Heart right ventricle (tissue), 16 donors: ENCODE measurements at regions not wholly inside any gene's neighbourhood (a gene's known extent, or its start where the extent isn't known, plus 50 kb on each side); places are given as distances from the start of the nearest gene placed in this dataset.

Experiments
- ATAC-seq, 8 donors: fragments of 200-7000 bp; cut with Tn5 transposase; one replicate each; pipeline ENCODE4 v1.9.1; 2020; ENCODE audit warnings: mild to moderate bottlenecking in 8 of 8, moderate library complexity in 8 of 8, moderate number of reproducible peaks in 1 of 8
- DNase-seq, 2 donors: peaks; one replicate each; pipeline ENCODE4 v3.0.0-alpha.2; 2020
- H3K27ac ChIP-seq, 10 donors: fragments of 200-600 bp; sonication (generic) in 2 of 10; one replicate each; pipeline versions ENCODE4 v1.5.0 to v1.8.0; 2020 to 2022; ENCODE audit warnings: mild to moderate bottlenecking in 3 of 10
- H3K27me3 ChIP-seq, 7 donors: fragments of 200-600 bp; one replicate each; pipeline ENCODE4 v1.8.0; 2021 to 2022; ENCODE audit warnings: mild to moderate bottlenecking in 2 of 7
- H3K36me3 ChIP-seq, 9 donors: fragments of 200-600 bp; sonication (generic) in 1 of 9; one replicate each; pipeline versions ENCODE4 v1.5.0 to v1.8.0; 2020 to 2022; ENCODE audit warnings: mild to moderate bottlenecking in 2 of 9
- H3K4me1 ChIP-seq, 9 donors: fragments of 200-600 bp; sonication (generic) in 1 of 9; one replicate each; pipeline versions ENCODE4 v1.5.0 to v1.8.0; 2020 to 2022; ENCODE audit warnings: mild to moderate bottlenecking in 4 of 9
- H3K4me3 ChIP-seq, 10 donors: fragments of 200-600 bp; sonication (generic) in 2 of 10; one replicate each; pipeline versions ENCODE4 v1.5.0 to v1.8.0; 2020 to 2022; ENCODE audit warnings: mild to moderate bottlenecking in 7 of 10, moderate library complexity in 2 of 10
- H3K9me3 ChIP-seq, 11 donors: fragments of 200-600 bp in 10 of 11; sonication (generic) in 2 of 11; one replicate each; pipeline versions ENCODE4 v1.5.0 to v1.8.0; 2013 to 2022; ENCODE audit warnings: mild to moderate bottlenecking in 2 of 11, control low read depth in 1 of 11, moderate library complexity in 1 of 11
- WGBS, 2 donors: extraction: QIAGEN DNeasy Blood & Tissue Kit; methylation state at CpG; one replicate each; pipeline ENCODE4 v1.1.7; 2013; ENCODE audit warnings: inconsistent platforms in 1 of 2; 5-methylcytosine and 5-hydroxymethylcytosine counted together
- intact Hi-C, 10 donors: fragments of 100-400 bp; cut with DNase I; formaldehyde crosslinking; loops; one replicate each; pipeline versions ENCODE4 v1.11.1 to v1.14.2; 2022
- TF ChIP-seq, protein P1 (sequence below), 9 donors: fragments of 200-600 bp; sonication (generic) in 2 of 9; IDR thresholded peaks; one replicate each; pipeline versions ENCODE4 v1.5.0 to v1.8.0; 2021 to 2022; ENCODE audit warnings: antibody characterized with exemption in 9 of 9, mild to moderate bottlenecking in 5 of 9, moderate library complexity in 1 of 9
- donor health status: Arrhythmogenic right ventricular cardiomyopathy.
- donor health status: ischemic (EF 13 %, LVEDD 7.1; RV severe dilation, severe dysfunction).
- donor health status: healthy with polysubstance abuse.
- donor health status: DM: no; HTN: yes; CAD: no.
- donor health status: DM: no; HTN: no; CAD: no.
- donor health status: ischemic (EF 25% LVEDD 6.9; RV normal size, moderate dysfunction).
- donor health status: ischemic (EF 25% LVEDD 5.7; RV mildly dilated, moderate dysfunction).
- donor health status: healthy.
- donor health status: DM: yes; HTN: yes; CAD: no.
- donor health status: Ischemic cardiomyopathy.
- donor health status: ischemic (EF 35%, LVEDD 5.7; RV mildly dilated, moderate dysfunction).
- donor health status: nonischemic (EF 11% LVEDD 7.7; RV severe dilation, severe dysfunction).
- donor health status: DM: yes; HTN: yes; CAD: no.
- donor health status: PGD.
- donor health status: ischemic (EF 29% LVEDD 5.4; RV normal size, mild dysfunction).
- donor health status: nonischemic (EF 23%, LVEDD 6.1; RV moderate dilation, normal function).

DNA sequence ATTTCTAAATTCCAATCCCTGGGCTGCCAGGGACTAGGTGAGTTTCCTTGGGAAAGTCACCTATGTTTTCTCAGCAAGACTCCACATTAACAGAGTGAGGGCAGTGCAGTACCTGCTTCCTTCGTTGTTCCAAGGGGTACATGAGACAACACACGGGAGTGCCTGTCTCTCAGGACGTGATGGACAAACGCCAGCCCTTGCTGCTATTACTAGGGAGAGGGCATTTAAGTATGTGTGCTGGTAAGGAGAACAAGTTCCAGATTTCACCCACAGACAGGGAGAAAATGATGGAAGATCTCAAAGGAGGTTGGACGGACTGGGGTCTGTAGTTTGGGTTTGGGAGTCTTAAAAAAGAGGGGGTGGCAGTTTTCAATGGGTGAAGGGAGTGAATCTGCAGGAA lies 195.7 kb downstream of the HERPUD2 start:
- no peak overlapping the region for H3K4me3 ChIP-seq
- ATAC-seq, result no peak
- no peak for DNase-seq
- intact Hi-C loops, result no loop called here
- TF ChIP-seq, protein P1, sequence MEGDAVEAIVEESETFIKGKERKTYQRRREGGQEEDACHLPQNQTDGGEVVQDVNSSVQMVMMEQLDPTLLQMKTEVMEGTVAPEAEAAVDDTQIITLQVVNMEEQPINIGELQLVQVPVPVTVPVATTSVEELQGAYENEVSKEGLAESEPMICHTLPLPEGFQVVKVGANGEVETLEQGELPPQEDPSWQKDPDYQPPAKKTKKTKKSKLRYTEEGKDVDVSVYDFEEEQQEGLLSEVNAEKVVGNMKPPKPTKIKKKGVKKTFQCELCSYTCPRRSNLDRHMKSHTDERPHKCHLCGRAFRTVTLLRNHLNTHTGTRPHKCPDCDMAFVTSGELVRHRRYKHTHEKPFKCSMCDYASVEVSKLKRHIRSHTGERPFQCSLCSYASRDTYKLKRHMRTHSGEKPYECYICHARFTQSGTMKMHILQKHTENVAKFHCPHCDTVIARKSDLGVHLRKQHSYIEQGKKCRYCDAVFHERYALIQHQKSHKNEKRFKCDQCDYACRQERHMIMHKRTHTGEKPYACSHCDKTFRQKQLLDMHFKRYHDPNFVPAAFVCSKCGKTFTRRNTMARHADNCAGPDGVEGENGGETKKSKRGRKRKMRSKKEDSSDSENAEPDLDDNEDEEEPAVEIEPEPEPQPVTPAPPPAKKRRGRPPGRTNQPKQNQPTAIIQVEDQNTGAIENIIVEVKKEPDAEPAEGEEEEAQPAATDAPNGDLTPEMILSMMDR (IDR thresholded peaks at IDR 0.05), result no peak
- no peak overlapping the region for H3K27ac ChIP-seq
- 62 to 69% methylated on average over 5 of the region's 5 CpGs for WGBS, 2 donors
- no peaks in the 10 kb centered on the region for H3K4me1 ChIP-seq
- H3K9me3 ChIP-seq, result no peaks in the 10 kb centered on the region
- H3K27me3 ChIP-seq, result no peaks in the 10 kb centered on the region
- H3K36me3 ChIP-seq, result no peaks in the 10 kb centered on the region

DNA sequence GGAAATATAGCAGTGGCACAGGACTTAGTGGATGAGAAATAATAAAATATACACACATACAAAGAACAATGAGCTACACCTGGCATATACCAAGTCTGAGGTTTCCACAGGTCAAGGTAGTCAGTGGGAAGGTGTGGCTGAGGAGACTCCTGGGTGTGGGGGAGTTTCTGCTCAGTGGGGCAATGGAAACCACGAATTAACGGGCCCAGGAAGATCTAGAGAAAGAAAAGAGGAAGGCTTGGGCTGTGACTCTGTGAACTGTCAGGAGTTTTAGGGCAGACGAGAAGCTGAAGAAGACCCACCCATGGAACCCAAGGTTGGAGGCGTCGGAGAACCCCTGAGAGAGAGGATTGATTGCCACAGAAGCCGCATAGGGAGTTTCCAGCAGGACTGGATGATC lies 196.5 kb downstream of the HERPUD2 start:
- TF ChIP-seq, protein P1 (IDR thresholded peaks at IDR 0.05), result no peak
- no peaks in the 10 kb centered on the region for H3K9me3 ChIP-seq
- ATAC-seq (no peak), DNase-seq (no peak)
- no peaks in the 10 kb centered on the region for H3K4me1 ChIP-seq
- H3K4me3 ChIP-seq, result no peak overlapping the region
- 89 to 90% methylated on average over 6 of the region's 6 CpGs for WGBS, 2 donors
- intact Hi-C loops, result no loop called here
- no peaks in the 10 kb centered on the region for H3K36me3 ChIP-seq
- no peaks in the 10 kb centered on the region for H3K27me3 ChIP-seq
- H3K27ac ChIP-seq, result no peak overlapping the region

DNA sequence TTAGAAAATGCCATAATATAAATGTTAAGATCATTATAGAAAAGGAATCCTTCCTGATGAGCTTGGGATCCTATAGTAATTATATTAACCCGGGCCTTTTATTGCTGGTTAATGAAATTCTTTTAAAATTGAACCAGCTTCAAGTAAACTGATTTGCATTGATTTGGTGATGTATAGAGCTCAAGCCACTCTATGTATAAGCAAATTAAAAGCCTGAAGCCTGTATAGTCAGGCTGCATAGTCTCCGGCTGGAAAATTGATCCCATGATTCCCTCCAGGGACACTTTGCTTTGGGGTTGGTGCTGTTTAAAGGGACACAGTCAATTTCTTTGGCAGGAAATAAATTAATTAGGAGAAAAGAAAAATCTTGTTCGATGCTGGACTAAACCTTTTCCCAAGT lies 199.1 kb downstream of the HERPUD2 start:
- DNase-seq (no peak), ATAC-seq (no peak)
- WGBS, 2 donors, result 75 to 81% methylated on average over 3 of the region's 3 CpGs

DNA sequence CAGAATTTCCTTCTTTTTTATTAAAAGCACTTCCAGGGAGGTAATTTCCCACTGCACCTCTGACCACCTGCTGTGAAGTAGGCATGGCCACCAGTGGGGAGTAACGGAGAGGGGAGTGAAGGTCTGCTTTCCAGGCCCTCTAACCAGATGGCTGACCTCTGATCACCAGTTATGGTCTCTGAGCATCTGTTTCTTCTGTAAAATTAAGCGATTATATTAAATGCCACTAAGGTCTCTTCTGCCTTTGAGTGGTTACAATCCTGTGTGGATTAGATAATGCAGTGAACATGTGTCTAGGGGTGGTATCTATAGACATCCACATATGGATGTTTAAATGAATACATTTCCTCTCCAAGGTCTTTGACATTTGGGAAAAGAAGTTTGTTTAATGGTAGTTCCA lies 199.6 kb downstream of the HERPUD2 start:
- Histone ChIP-seq H3K4me1 (peaks cover 0 to 6% (median 0%) of the 10 kb centered on the region in 9 donors), H3K27me3 (peaks cover 0 to 4% (median 0%) of the 10 kb centered on the region in 7 donors), H3K36me3 (no peaks in the 10 kb centered on the region), H3K4me3 (no peak overlapping the region), H3K27ac (no peak overlapping the region), H3K9me3 (no peaks in the 10 kb centered on the region)
- TF ChIP-seq, protein P1 (IDR thresholded peaks at IDR 0.05), result no peak
- no peak for ATAC-seq
- intact Hi-C loops, result no loop called here
- 90 to 92% methylated on average over 2 of the region's 2 CpGs for WGBS, 2 donors
- DNase-seq, result no peak

More for the DNA sequence above, 199.1 kb downstream of the HERPUD2 start:
- intact Hi-C loops, result no loop called here
- H3K36me3 ChIP-seq, result no peaks in the 10 kb centered on the region
- no peak overlapping the region for H3K27ac ChIP-seq
- peaks cover 0 to 4% (median 0%) of the 10 kb centered on the region in 7 donors for H3K27me3 ChIP-seq
- H3K4me1 ChIP-seq, result peaks cover 0 to 6% (median 0%) of the 10 kb centered on the region in 9 donors
- H3K4me3 ChIP-seq, result no peak overlapping the region
- H3K9me3 ChIP-seq, result no peaks in the 10 kb centered on the region
- TF ChIP-seq, protein P1 (IDR thresholded peaks at IDR 0.05), result no peak
